ENCODE measurements at regions not wholly inside any gene's neighbourhood (a gene's known extent, or its start where the extent isn't known, plus 50 kb on each side); places are given as distances from the start of the nearest gene placed in this dataset.

DNA sequence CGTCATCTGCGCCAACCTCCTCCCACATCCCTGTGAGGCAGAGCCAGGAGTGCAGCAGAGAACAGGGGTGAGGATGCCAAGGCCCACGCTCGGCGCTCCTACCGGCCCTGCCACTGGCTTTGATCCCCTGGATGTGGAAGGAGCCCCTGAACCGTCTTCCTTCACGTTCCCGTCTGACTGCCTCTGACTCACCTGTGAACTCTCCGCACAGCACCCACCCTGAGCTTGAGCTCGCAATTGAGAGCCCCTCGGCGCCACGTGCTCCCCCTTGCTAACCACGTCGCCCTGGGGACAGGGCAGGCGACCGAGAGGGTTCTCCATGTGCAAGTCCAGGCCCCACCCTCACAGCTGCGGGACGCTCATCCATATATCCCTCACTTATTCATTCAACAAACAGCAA is 645.3 kb downstream of the BRD1 start:
- TF ChIP-seq POLR2A (IDR thresholded peaks at IDR 0.05; ENCODE audit: extremely low read depth, insufficient read length) (no peak), MYC (IDR thresholded peaks at IDR 0.05; ENCODE audit: low read depth, low read length) (no peak)
- TF ChIP-seq, protein P1, sequence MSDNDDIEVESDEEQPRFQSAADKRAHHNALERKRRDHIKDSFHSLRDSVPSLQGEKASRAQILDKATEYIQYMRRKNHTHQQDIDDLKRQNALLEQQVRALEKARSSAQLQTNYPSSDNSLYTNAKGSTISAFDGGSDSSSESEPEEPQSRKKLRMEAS (IDR thresholded peaks at IDR 0.05; ENCODE audit: low read depth, low read length): no peak
- TF ChIP-seq, protein P2, sequence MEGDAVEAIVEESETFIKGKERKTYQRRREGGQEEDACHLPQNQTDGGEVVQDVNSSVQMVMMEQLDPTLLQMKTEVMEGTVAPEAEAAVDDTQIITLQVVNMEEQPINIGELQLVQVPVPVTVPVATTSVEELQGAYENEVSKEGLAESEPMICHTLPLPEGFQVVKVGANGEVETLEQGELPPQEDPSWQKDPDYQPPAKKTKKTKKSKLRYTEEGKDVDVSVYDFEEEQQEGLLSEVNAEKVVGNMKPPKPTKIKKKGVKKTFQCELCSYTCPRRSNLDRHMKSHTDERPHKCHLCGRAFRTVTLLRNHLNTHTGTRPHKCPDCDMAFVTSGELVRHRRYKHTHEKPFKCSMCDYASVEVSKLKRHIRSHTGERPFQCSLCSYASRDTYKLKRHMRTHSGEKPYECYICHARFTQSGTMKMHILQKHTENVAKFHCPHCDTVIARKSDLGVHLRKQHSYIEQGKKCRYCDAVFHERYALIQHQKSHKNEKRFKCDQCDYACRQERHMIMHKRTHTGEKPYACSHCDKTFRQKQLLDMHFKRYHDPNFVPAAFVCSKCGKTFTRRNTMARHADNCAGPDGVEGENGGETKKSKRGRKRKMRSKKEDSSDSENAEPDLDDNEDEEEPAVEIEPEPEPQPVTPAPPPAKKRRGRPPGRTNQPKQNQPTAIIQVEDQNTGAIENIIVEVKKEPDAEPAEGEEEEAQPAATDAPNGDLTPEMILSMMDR (IDR thresholded peaks at IDR 0.05; ENCODE audit: low read depth, low read length): no peak
- H3K4me3 ChIP-seq (ENCODE audit: low read depth, low read length): no peak overlapping the region
- DNase-seq (ENCODE audit: low read depth): no peak

GRCh38 chr22:49181942-49182341 is 645.7 kb downstream of the BRD1 start:
- no peak overlapping the region for H3K4me3 ChIP-seq (ENCODE audit: low read depth, low read length)
- TF ChIP-seq, protein P1 (IDR thresholded peaks at IDR 0.05; ENCODE audit: low read depth, low read length): no peak
- TF ChIP-seq, protein P2 (IDR thresholded peaks at IDR 0.05; ENCODE audit: low read depth, low read length): no peak
- TF ChIP-seq MYC (IDR thresholded peaks at IDR 0.05; ENCODE audit: low read depth, low read length) (no peak), POLR2A (IDR thresholded peaks at IDR 0.05; ENCODE audit: extremely low read depth, insufficient read length) (no peak)
- DNase-seq (ENCODE audit: low read depth): no peak

DNA sequence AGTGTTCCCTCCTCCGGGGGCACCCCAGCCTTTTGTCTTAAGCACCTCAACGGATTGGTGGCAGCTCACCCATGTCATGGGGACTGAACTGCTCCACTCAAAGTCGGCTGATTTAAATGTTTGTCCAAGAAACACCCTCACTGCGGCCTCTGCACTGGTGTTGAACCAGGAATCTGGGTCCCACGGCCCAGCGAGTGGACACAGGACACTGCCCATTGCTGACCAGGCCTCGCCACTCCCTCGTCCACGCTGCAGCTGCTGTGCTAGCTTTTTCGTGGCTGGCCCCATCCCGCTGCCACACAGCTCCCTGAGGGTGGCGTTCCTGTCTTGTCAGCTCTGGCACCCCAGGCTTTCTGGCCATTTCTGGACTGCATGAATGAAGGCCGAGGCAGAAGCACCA is 646.2 kb downstream of the BRD1 start:
- no peak for DNase-seq (ENCODE audit: low read depth)
- H3K4me3 ChIP-seq (ENCODE audit: low read depth, low read length): no peak overlapping the region
- TF ChIP-seq POLR2A (IDR thresholded peaks at IDR 0.05; ENCODE audit: extremely low read depth, insufficient read length) (no peak), MYC (IDR thresholded peaks at IDR 0.05; ENCODE audit: low read depth, low read length) (no peak)
- TF ChIP-seq, protein P1 (IDR thresholded peaks at IDR 0.05; ENCODE audit: low read depth, low read length): no peak
- TF ChIP-seq, protein P2 (IDR thresholded peaks at IDR 0.05; ENCODE audit: low read depth, low read length): no peak

GRCh38 chr22:49180683-49181024 is 647.0 kb downstream of the BRD1 start:
- no peak for DNase-seq (ENCODE audit: low read depth)
- no peak for TF ChIP-seq POLR2A (IDR thresholded peaks at IDR 0.05; ENCODE audit: extremely low read depth, insufficient read length)

DNA sequence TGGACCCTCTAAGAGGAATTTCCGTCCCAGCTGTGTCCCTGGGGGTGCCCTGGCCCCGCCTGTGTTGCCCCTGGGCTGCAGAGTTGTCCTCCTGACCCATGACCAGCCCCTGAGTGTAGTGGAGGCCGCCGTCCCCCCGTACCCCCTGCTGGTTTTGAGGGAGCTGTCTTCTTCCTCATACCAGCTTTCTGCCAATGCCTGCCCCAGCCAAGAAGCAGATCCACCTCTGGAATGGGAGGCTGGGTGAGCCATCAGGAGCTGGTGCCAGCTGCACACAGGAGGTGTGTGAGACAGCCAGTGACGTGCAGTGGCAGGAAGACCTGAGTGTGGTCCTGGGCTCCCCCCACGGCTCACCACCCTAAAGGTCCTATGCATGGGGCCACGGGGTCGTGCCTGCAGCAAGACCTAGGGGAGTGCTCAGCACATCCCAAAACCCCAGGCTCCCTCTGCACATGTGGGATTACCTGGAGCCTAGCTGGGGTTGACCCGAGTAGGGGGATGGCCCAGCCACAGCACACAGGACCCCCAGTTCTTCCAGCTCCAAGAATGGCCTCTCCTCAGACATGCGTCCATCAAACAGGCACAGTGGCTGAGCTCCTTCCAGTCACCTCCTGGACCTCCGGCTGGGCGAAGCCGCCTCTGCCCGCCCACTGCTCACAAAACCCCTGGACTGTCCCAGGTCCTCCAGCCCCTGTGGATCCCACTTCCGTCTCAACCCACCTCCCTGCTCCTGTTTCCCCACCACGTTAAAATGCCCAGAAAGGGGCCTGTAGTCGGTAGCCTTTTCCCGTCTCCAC is 647.6 kb downstream of the BRD1 start:
- no peak overlapping the region for H3K4me3 ChIP-seq (ENCODE audit: low read depth, low read length)
- no peak for DNase-seq (ENCODE audit: low read depth)
- TF ChIP-seq, protein P1 (IDR thresholded peaks at IDR 0.05; ENCODE audit: low read depth, low read length): no peak
- TF ChIP-seq MYC (IDR thresholded peaks at IDR 0.05; ENCODE audit: low read depth, low read length) (no peak), POLR2A (IDR thresholded peaks at IDR 0.05; ENCODE audit: extremely low read depth, insufficient read length) (no peak)
- TF ChIP-seq, protein P2 (IDR thresholded peaks at IDR 0.05; ENCODE audit: low read depth, low read length): no peak

More at GRCh38 chr22:49180683-49181024, 647.0 kb downstream of the BRD1 start:
- H3K4me3 ChIP-seq (ENCODE audit: low read depth, low read length): no peak overlapping the region

DNA sequence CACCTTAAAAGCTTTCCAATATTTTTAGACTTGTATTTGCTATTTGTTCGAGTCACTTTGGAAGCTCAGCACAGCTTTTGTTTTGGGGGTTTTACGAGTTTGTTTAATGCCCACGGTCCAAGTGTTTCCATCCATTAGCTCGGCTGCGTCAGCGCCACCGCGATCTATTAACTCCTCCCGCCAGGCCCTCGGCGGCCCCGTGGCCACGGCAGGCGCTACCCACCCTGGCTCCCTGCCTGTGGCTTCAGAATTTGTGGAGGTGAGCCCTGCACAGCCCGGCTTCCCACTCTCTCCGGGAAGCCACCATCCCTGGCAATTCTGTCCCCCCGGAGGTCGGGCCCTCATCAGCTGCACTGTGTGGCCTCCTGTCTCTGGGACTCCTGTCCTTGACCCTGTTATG is 648.5 kb downstream of the BRD1 start:
- H3K4me3 ChIP-seq (ENCODE audit: low read depth, low read length): no peak overlapping the region
- TF ChIP-seq, protein P2 (IDR thresholded peaks at IDR 0.05; ENCODE audit: low read depth, low read length): no peak
- TF ChIP-seq, protein P1 (IDR thresholded peaks at IDR 0.05; ENCODE audit: low read depth, low read length): no peak
- TF ChIP-seq POLR2A (IDR thresholded peaks at IDR 0.05; ENCODE audit: extremely low read depth, insufficient read length): no peak
- TF ChIP-seq MYC (IDR thresholded peaks at IDR 0.05; ENCODE audit: low read depth, low read length): no peak
- DNase-seq (ENCODE audit: low read depth): no peak

Data from NB4 (cell line).